ENCODE measurements at regions not wholly inside any gene's neighbourhood (a gene's known extent, or its start where the extent isn't known, plus 50 kb on each side); places are given as distances from the start of the nearest gene placed in this dataset.
"Not testable (repeated sequence)": the region's sequence is repeated elsewhere in the genome, so short reads cannot be mapped to it uniquely, and the experiment has no call there.

- no peak overlapping the region for H3K4me3 ChIP-seq (ENCODE audit: low read depth, low read length)
- TF ChIP-seq CTCF (IDR thresholded peaks at IDR 0.05; ENCODE audit: borderline replicate concordance, insufficient read depth, low read depth, low read length), result no peak
These were observed 312.5 kb upstream of the SEMA3C start for GRCh38 chr7:81231301-81231838.

GRCh38 chr7:81226234-81226633 lies 307.4 kb upstream of the SEMA3C start:
- TF ChIP-seq CTCF (IDR thresholded peaks at IDR 0.05; ENCODE audit: borderline replicate concordance, insufficient read depth, low read depth, low read length), result no peak
- no peak overlapping the region for H3K4me3 ChIP-seq (ENCODE audit: low read depth, low read length)

- not testable (repeated sequence) for H3K4me3 ChIP-seq (ENCODE audit: low read depth, low read length)
These were observed 303.8 kb upstream of the SEMA3C start for GRCh38 chr7:81222692-81223091.

- H3K4me3 ChIP-seq (ENCODE audit: low read depth, low read length), result no peak overlapping the region
- TF ChIP-seq CTCF (IDR thresholded peaks at IDR 0.05; ENCODE audit: borderline replicate concordance, insufficient read depth, low read depth, low read length), result no peak
These were observed 302.8 kb upstream of the SEMA3C start for GRCh38 chr7:81221527-81222217.

- TF ChIP-seq CTCF (IDR thresholded peaks at IDR 0.05; ENCODE audit: borderline replicate concordance, insufficient read depth, low read depth, low read length), result no peak
- no peak overlapping the region for H3K4me3 ChIP-seq (ENCODE audit: low read depth, low read length)
These were observed 299.7 kb upstream of the SEMA3C start for GRCh38 chr7:81218480-81219106.

GRCh38 chr7:81213394-81213793 lies 294.5 kb upstream of the SEMA3C start:
- no peak overlapping the region for H3K4me3 ChIP-seq (ENCODE audit: low read depth, low read length)
- no peak for TF ChIP-seq CTCF (IDR thresholded peaks at IDR 0.05; ENCODE audit: borderline replicate concordance, insufficient read depth, low read depth, low read length)

- H3K4me3 ChIP-seq (ENCODE audit: low read depth, low read length), result no peak overlapping the region
- no peak for TF ChIP-seq CTCF (IDR thresholded peaks at IDR 0.05; ENCODE audit: borderline replicate concordance, insufficient read depth, low read depth, low read length)
These were observed 293.1 kb upstream of the SEMA3C start for GRCh38 chr7:81211934-81212320.

Measured in GM12875 (cell line).